B cell (primary cell): ENCODE measurements at regions not wholly inside any gene's neighbourhood (a gene's known extent, or its start where the extent isn't known, plus 50 kb on each side); places are given as distances from the start of the nearest gene placed in this dataset.

Experiments
- CTCF ChIP-seq: fragments of 200-600 bp; IDR thresholded peaks from one replicate; pipeline ENCODE4 v1.8.0; 2022; ENCODE audit warnings: antibody characterized with exemption, mild to moderate bottlenecking
- EZH2 ChIP-seq: IDR thresholded peaks from 2 replicates; pipeline ENCODE4 v1.6.1; 2012; ENCODE audit warnings: borderline replicate concordance, low read depth, mild to moderate bottlenecking, moderate library complexity, low read length; ENCODE audit not compliant: insufficient read depth, poor library complexity, severe bottlenecking

GRCh38 chr7:24054236-24054635 is 229.8 kb upstream of the NPY start:
- TF ChIP-seq CTCF: no peak
- no peak for TF ChIP-seq EZH2
